ENCODE measurements at regions not wholly inside any gene's neighbourhood (a gene's known extent, or its start where the extent isn't known, plus 50 kb on each side); places are given as distances from the start of the nearest gene placed in this dataset.
"Not testable (repeated sequence)": the region's sequence is repeated elsewhere in the genome, so short reads cannot be mapped to it uniquely, and the experiment has no call there.

DNA sequence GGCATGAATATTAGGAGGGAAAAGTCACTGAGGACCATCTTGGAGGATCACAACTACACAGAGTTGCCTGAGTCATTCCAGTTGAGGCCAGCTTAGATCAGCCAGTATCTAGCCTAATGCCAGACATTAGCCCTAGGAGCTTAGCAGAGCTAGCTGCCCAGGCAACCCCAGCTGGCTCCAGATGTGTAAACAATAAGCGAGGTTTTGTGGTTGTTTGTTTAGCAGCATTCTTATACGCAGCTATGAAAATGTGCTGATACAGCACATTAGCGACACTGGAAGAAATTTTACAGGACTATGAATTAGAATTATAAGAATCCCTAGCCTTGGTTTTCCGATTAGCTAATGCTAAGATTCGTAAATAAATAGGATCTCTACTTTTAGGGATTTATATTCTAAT lies 59.3 kb downstream of the BTBD3 start:
- DNase-seq = no peak

DNA sequence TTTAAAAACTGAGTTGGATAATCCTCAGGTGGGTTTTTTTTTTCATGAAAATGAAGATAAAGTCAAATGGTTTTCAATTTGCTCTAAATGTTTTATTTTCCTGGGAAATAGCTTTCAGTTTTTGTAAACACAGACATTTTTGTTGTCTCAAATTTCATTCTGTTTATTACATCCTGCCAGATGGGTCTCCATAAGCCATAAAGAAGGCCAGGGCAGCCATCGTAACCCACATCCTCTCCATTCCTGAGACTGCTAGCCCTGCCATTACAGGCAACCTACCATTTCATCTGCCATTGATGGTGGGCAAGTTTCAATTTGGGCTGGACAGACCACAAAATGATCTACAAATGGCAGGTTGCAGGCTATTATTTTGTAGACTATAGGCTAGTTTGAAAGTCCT lies 60.8 kb downstream of the BTBD3 start:
- no peak for DNase-seq

DNA sequence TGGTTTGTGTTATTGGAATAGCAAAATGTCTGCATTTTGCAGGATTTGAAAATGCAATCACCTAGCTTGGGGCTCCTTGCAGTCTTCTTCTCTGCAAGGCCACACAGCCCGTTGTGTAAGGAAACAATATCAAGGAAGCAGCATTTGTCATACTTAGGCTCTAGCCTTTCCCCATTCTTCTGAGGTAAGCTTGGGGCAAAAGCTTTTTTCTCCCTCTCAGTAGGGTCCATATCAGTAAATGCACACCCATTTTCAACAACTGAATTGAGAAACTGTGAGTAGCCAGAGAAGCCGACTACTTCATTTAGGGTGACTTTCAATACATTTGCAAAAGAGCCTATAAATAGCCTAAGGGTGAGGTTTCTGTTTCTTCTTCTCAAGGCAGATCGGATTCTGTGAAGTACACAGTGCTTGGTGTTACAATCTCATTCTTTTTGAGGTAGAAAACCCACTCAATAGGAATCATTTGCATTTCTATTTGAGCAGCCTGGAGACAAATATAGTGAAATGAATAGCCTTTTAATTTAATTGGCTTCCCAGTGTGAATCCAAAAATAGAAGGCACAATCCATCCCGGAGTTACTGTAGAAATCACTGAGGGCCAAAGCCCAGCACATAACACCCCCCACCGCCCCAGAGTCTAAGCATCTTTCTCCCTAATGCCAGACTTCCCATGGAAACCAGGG lies 61.8 kb downstream of the BTBD3 start:
- no peak for DNase-seq

DNA sequence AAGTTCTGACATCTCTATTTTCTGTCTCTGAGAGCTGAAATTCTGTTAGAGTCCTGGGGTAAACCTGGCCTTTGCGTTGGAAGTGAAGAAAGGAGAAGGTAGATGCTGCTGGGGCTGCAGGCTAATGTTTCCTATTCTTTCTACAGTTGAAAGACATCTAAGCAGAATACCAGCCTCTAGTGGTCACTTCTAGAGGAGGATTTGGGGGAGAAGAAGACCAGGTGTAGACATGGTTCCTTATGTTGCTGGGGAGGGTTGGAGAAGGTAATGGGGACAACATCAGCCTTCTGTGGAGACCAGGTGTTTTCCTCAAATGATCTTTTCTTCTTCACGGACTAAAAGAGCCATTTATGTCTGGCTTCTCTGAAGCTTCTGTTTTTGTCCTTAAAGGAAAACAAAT lies 62.6 kb downstream of the BTBD3 start:
- DNase-seq = no peak

DNA sequence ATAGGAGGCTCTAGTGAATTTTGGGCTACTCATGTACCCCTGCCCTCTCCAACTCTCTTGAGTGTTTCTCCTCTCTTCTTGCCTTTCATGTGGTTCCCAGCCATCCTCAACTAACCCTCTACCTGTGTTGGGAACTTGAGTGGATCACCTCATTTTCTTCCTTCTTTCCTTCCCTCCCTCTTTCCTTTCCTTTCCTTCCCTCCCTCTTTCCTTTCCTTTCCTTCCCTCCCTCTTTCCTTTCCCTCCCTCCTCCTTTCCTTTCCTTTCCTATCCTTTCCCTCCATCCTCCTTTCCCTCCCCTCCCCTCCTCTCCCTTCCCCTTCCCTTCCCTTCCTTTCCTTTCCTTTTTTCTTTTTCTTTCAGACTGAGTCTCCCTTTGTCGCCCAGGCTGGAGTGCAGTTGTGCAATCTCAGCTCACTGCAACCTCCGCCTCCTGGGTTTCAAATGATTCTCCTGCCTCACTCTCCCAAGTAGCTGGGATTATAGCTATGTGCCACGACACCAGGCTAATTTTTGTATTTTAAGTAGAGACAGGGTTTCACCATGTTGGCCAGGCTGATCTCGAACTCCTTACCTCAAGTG lies 63.8 kb downstream of the BTBD3 start:
- no peak for DNase-seq

DNA sequence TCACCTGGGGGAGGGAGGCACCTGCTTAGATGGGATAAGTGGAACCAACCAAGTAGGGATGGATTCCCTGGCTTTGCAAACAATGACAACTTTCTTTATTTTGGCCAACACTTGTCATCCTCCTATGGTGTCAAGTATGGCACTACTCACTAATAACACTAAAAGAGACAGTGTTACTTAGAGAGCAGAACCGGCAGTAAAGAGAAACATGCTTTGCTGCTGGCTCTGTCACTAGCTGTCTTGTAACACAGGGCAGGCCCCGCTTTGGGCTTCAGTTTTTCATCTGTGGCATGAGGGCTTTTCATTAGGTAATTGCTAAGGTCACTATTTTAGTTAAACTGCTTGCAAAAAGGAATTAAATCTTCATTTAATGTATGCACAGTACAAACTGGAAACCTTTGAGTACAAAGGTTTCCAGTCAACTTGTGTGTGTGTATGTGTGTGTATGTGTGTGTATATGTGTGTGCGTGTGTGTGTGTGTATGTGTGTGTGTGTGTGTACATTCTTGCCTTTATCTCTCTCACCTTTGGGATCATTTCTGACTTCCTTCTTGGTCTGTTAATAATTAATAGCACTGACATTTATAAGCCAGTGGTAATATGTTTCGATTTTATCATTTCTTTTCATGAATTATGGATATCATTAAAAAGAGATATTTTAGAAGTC lies 64.7 kb downstream of the BTBD3 start:
- no peak for DNase-seq

DNA sequence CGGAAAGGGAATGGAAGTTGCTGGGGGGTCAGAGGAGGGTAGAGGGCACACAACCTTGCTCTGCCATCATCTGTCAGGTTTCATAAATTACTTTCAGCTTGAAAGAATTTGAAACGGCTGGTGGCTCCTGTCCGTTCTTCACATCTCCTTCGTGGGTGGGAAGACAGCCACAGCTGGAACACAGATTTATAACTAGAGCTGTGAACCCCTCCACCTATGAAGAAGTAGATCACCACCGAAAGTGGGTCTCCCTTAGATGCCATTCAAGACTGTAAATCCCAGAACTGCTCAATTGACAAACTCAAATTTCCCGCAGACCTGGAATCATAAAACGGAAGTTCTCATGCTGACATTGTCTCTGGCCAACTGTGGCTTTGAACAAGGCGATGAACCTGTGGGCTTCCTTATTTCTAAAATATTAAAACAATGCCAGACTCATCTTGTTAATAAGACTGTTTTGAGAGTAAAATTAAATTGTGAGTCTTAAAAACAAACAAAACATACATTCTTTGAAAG lies 65.3 kb downstream of the BTBD3 start:
- no peak for DNase-seq

DNA sequence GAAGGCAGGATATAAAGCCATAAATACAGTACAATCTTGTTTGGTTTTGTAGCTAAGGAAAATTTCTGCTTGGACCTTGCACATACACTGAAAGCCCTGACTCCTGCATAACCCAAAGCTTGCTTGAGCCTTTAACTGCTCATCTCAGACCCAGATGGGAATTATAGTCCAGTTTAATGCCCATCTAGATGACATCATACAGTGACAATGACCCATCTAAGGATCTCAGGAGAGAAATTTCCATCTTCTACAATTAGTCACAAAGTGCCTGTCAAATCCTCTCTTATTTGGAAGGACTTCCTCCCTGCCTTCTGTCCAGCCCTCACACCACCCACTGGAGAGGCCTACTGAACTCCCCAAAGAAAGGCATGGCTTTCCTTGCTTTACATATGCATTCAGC lies 69.3 kb downstream of the BTBD3 start:
- no peak for DNase-seq

DNA sequence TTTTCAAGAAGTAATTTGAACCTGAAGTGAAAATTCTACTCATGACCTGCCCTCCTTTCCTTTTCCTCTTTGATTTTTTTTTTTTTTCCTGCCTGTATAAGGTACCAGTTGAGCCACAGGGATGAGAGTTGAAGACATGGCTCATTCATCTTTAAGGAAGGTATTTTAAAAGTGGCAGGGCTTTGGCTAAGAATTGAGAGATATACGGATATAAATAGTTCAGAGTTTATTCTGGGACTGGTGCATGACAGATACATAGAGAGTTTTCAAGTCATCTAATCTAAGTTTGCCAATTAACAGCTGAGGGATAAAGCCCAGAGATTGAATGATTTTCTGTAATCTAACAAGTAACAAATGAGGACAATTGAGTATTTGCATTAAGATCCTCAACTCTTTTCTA lies 69.8 kb downstream of the BTBD3 start:
- no peak for DNase-seq

DNA sequence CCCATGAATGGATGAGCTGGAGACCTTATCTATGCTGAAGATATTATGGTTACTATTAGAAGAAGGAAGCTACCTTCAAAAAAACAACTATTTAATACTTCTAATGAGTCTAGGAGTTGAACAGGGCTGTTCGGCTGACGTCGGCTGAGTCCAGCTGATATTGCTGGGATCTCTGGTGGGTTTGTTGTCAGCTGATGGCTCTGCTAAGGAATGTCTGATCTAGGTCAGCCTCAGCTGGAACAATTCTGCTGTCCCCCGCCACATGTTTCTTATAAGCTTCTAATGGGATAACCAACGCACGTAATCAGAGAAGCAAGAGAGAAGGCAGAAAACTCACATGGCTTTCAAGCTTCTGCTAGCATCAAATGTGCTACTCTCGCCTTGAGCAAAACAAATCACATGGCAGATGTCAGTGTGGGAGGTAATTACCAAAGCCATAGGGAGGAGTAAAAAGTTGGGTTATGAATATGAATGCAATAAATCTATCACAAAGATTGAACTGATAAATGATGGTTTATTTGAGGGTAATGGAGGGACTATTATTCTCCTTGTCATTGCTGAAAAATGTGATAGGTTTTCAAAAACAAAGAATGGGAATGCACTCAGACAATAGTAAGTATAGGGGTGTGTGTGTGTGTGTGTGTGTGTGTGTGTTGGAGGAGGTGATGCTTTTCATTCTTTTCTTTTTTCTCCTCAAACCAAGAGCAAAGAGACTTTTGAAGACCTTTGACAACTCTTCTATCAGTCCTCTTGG lies 71.5 kb downstream of the BTBD3 start:
- no peak for DNase-seq

DNA sequence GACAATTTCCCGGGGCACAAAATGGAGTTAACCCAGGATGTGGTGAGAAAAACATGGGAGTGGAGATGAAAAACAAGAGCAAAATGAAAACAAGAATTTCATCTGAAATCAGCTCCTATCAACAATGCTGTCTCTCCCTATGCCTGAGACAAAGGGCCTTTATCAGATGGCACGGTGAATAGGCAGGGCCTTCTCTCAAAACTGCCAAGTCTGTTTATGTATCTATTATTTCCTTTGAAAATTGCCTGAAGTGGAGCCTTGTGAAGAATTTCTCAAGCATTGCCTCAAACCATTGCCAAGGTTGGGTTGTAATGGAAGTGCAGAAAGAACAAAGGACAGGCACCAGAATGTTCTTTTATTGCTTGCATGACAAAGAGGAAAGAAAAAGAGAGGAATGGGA lies 74.7 kb downstream of the BTBD3 start:
- no peak for DNase-seq

DNA sequence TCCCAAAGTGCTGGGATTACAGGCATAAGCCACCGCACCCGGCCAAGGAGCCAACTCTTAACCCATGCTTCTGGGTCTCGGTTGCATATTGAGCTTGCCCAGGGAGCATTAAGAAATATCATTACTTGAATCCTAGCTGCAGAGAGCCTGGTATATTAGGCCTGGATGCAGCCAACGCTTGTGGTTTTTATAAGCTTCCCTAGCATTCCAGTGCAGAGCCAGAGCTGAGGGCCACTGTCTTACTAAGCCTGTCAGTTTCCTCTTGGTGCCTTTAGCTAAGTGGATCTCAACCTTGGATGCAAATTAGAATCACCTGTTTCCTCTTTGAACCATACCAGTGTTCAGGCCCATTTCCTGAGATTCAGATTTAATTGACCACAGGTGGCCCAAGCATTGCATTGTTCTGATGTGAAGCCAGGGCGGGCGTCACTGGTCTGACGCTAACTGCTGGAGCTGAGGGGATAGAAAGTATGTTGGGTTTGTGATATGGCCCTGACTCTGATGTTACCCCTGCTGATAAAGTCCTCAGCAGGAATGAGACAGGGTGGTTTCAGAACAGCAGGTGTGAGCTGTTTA lies 76.3 kb downstream of the BTBD3 start:
- peak; percentile 36 for DNase-seq

DNA sequence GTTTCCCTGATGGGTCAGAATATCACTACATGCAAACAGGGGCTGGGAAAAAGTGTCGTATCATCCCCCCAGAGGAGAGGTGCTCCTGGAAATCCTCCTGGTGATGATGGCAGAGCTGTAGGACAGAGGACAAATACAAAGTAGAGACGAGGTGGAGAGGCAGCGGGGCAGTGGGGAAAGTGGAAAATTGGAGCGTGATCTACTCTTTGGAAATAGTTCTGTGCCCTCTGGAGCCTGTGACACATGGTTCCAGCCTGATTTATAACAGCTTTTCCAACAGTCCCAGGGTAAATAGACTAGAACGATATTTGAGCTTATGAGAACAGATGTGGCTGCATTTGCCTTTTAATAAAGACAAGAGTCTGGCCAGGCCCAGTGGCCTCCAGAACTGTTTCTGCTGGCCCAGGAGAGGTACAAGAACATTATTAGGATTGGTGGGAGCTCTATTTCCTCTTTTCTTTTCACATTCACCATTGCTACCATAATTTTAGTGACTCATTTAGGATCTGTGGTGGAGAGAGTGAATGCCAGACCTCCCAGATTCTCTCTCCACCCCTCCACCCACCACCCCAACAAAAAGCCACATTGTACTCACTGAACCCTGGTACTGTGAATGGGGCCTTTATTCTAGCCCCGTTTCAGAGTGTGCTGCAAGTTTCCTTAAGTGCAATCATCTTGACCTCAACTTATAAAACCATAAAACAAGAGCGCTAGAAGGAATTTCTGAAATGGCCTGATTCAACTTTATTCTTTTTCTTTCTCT lies 78.3 kb downstream of the BTBD3 start:
- no peak for DNase-seq

DNA sequence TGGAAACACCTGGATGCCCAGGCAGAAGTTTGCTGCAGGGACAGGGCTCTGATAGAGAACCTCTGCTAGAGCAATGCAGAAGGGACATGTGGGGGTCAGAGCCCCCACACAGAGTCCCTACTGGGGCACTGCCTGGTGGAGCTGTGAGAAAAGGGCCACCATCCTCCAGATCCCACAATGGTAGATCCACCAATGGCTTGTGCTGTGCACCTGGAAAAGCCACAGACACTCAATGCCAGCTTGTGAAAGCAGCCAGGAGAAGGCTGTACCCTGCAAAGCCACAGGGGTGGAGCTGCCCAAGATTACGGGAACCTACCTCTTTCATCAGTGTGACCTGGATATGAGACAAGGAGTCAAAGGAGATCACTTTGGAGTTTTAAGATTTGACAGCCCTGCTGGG lies 87.1 kb downstream of the BTBD3 start:
- not testable (repeated sequence) for DNase-seq

DNA sequence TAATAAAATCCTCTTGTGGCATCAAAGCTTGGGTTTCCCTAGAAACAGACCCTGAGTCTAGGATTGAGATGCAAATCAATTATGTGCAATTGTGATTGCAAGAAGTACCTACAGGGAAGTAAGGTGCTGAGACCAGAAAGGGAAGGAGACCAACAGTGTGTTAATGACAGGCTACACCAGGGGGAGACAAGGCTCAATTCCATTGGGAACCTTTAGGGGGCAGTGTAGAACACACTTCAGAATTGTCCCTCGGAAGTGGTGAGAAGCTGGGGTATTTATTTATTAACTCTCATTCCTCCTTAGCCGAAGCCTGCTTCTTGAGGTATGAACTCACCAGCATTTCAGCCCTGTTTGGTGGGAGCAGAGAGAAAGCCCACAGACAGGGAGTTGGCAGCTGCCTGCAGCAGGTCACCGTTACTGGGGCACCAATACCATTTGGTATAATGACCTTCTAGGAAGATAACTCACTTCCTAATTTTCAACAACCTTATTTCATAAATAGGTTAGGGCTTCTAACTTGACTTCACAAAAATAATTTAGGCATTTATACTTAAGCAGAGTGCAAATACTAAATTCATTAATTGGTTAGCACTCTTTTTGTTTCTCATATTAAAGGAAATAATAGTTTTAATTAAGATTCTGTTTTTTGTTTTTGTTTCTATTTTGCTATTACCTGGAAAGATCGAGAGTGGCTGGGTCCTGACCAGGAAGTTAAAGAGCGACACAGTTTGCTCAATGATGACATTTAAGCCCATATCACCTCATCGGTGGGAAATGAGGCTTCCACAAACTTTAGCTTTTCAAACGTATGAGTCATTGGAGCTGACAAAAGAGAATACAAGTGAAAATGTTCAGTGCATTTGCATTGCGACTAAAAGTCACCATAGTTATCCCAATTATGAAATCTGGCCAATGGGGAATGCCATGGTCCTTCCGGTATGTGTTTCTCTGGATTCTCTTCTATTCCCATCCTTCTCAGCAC lies 94.8 kb downstream of the BTBD3 start:
- DNase-seq = no peak

DNA sequence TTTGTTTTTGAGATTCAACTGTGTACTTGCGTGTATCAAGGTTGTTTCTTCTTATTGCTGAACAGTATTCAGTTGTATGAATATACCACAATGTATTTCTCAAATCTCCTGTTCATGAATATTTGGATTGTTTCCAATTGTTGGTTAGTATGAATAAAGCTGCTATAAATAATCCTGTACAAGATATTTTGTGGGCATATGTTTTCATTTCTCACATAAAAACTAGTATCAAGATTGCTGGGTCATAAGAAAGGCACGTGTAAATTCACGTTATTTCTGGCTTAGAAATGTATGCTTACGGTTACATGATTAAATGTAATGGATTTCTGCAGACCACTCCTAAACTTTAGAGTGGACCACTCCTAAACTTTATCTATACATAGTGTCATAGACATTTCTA lies 96.6 kb downstream of the BTBD3 start:
- no peak for DNase-seq

DNA sequence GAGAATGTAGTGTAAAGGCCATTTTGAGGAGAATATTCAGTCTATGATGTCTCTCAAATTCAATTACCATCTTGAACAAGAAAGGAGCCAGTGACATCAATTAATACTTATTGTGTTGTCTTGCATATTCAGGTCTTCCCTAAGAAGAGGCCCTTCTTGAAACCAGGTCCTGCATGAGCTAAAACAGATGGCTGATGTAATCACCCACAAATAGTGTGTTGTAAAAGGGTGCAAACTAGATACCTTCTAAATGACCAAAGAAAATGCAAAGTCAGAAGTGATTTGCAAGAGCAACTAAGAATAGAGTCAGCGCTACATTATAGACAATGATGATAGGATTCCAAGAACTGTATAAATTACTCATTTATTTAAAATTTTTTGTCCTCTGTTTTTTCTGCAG lies 97.0 kb downstream of the BTBD3 start:
- no peak for DNase-seq

DNA sequence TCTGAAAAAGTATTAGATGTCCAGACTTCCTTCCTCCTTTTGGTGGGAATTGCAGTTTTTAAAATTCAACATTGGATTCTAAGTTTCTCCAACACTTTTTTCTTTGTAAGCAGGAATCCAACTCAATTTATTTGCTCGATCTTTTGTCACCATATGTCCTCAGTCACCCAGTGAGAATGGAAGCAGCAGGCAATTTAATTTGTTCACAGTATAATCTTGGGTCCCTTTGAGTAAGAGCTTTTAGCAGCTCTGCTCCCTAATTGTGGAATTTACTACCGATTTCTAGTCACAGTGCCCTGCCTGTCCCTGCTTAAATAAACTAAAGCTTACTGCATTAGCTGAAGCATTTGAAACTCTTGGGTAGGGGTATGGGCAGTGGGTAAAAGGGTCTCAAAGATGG lies 98.6 kb downstream of the BTBD3 start:
- no peak for DNase-seq

DNA sequence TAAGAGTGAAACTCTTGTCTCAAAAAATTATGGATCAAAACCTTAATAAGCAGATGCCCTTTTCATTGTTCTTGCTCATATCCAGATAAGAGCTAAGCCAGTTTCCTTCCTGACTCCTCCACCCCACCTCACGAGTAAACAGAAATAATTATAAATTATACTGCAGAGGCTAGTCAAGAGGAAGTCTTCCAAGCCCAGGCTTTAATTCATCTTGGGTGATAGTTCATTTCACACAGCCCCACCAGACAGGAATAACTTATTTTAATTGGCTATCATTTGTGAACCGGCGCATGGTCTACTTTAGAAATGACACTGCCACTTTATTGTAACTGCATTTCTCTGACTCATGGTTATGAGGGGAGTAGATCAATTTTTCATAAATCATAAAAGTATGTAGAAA lies 102.0 kb downstream of the BTBD3 start:
- DNase-seq = no peak

DNA sequence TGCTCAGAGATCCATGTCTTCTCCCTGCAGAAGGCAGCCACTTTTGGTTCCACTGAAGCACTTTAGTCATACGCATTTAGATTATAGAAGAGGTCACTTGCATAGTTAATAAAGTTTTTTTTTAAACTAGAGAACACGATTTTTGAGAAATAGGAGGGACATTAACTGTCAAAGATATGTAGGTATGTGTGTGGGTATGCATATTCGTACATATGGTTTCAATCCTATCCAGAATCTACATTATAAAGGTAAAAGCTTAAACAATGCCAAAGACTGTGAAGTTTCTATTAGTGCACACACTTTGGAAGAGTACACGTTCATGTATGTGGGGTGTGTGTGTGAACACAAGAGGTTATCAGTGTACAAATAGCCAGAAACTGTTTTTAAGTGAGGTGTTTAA lies 103.2 kb downstream of the BTBD3 start:
- no peak for DNase-seq

DNA sequence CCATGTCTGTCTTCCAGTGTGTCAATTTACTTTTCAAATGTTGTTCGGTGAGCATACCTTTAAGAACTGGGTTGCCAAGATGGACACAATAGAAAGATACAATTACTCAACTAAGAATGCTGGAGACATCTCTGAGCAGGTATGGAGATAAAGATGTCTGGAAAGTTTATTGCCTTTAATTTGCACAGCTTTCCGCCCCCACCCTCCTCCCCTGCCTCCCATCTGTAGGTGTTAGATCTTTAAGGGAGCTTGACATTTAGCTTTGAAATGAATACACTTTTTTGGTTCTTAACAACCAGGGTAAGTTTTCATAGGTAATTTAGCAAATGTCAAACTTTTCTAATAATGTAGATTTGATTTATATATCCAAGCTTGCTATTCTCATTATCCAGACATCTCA lies 104.4 kb downstream of the BTBD3 start:
- DNase-seq = no peak

Data from NCI-H1436 (cell line).